HEK293 (cell line): ENCODE measurements at regions not wholly inside any gene's neighbourhood (a gene's known extent, or its start where the extent isn't known, plus 50 kb on each side); places are given as distances from the start of the nearest gene placed in this dataset.

Experiments
- CTCF ChIA-PET: fragments of 350-600 bp; formaldehyde crosslinking; extraction: SDS; loops from one replicate; lab custom pipeline; 2021; ENCODE audit warnings: antibody characterized with exemption; lab: Yijun Ruan, JAX
- POLR2A ChIA-PET: fragments of 300-600 bp; formaldehyde crosslinking; extraction: SDS; loops from one replicate; lab custom pipeline; 2020; ENCODE audit warnings: antibody characterized with exemption, inconsistent platforms; lab: Yijun Ruan, JAX
- H3K27ac ChIP-seq: fragments of 200-500 bp; sonication (Bioruptor generic); 2 replicates; pipeline ENCODE4 v1.5.1; 2014; ENCODE audit warnings: low read depth, low read length, control low read depth, inconsistent platforms; ENCODE audit errors: extremely low read depth
- H3K36me3 ChIP-seq, 2 experiments: fragments of 200-500 bp in 1 of 2; sonication (Bioruptor generic) in 1 of 2; 1 replicate in 1 of 2; 2 replicates in 1 of 2; pipeline ENCODE4 v1.5.1; 2014 to 2017; ENCODE audit warnings: inconsistent platforms in 2 of 2, low read length in 2 of 2; ENCODE audit not compliant: control insufficient read depth in 2 of 2, insufficient read depth in 1 of 2
- H3K4me1 ChIP-seq: fragments of 200-500 bp; sonication (Bioruptor generic); 2 replicates; pipeline ENCODE4 v1.5.1; 2014; ENCODE audit warnings: mild to moderate bottlenecking, low read length, inconsistent platforms; ENCODE audit not compliant: control insufficient read depth, insufficient read depth
- H3K4me3 ChIP-seq: 2 replicates; pipeline ENCODE4 v1.5.1; 2011; ENCODE audit warnings: low read depth, mild to moderate bottlenecking, control low read depth, low read length, moderate library complexity
- H3K9me3 ChIP-seq: fragments of 200-500 bp; sonication (Bioruptor generic); 2 replicates; pipeline ENCODE4 v1.5.1; 2014; ENCODE audit warnings: low read depth, low read length, inconsistent platforms; ENCODE audit not compliant: control insufficient read depth, insufficient read depth
- FEZF1 ChIP-seq: fragments of 450-650 bp; formaldehyde crosslinking; IDR thresholded peaks from 2 replicates; pipeline ENCODE4 v1.5.1; 2016; ENCODE audit warnings: missing biosample characterization, missing genetic modification characterization
- OSR2 ChIP-seq: fragments of 450-650 bp; formaldehyde crosslinking; IDR thresholded peaks from 2 replicates; pipeline ENCODE4 v1.5.1; 2016; ENCODE audit warnings: missing biosample characterization, missing genetic modification characterization
- TCF7L2 ChIP-seq: IDR thresholded peaks from 2 replicates; pipeline ENCODE4 v1.6.1; 2011; ENCODE audit warnings: low read depth, mild to moderate bottlenecking, inconsistent platforms, low read length, moderate library complexity, borderline replicate concordance
- YY2 ChIP-seq: fragments of 450-650 bp; formaldehyde crosslinking; IDR thresholded peaks from 2 replicates; pipeline ENCODE4 v1.5.1; 2016; ENCODE audit warnings: missing biosample characterization, missing genetic modification characterization
- ZFP69B ChIP-seq: fragments of 450-650 bp; formaldehyde crosslinking; IDR thresholded peaks from 2 replicates; pipeline ENCODE4 v1.5.1; 2016; ENCODE audit warnings: missing biosample characterization, missing genetic modification characterization
- ZNF112 ChIP-seq: fragments of 450-650 bp; formaldehyde crosslinking; IDR thresholded peaks from 2 replicates; pipeline ENCODE4 v1.5.0; 2017; ENCODE audit warnings: missing biosample characterization, missing genetic modification characterization
- ZNF174 ChIP-seq: fragments of 450-650 bp; formaldehyde crosslinking; IDR thresholded peaks from 2 replicates; pipeline ENCODE4 v1.5.0; 2017; ENCODE audit warnings: missing biosample characterization, mild to moderate bottlenecking, missing genetic modification characterization
- ZNF366 ChIP-seq: fragments of 450-650 bp; formaldehyde crosslinking; conservative IDR thresholded peaks from 2 replicates; pipeline ENCODE4 v1.5.1; 2016; ENCODE audit warnings: missing biosample characterization, missing genetic modification characterization
- ZNF530 ChIP-seq: fragments of 450-650 bp; formaldehyde crosslinking; IDR thresholded peaks from 2 replicates; pipeline ENCODE4 v1.5.1; 2016; ENCODE audit warnings: low read depth, missing biosample characterization, missing genetic modification characterization
- ZNF626 ChIP-seq: fragments of 450-650 bp; sonication (Bioruptor Pico); formaldehyde crosslinking; IDR thresholded peaks from 2 replicates; pipeline ENCODE4 v1.5.1; 2018; ENCODE audit warnings: missing biosample characterization, missing genetic modification characterization, inconsistent platforms
- TF ChIP-seq, protein P1 (sequence below): fragments of 450-650 bp; formaldehyde crosslinking; conservative IDR thresholded peaks from 2 replicates; pipeline ENCODE4 v1.5.1; 2016; ENCODE audit warnings: low read depth, missing biosample characterization, missing genetic modification characterization
- TF ChIP-seq, protein P2 (sequence below): fragments of 450-650 bp; formaldehyde crosslinking; IDR thresholded peaks from 2 replicates; pipeline ENCODE4; 2016; ENCODE audit warnings: missing biosample characterization, missing genetic modification characterization
- TF ChIP-seq, protein P3 (sequence below): fragments of 450-650 bp; IDR thresholded peaks from 2 replicates; pipeline ENCODE4 v1.5.1; 2018; ENCODE audit warnings: missing biosample characterization, missing genetic modification characterization
- TF ChIP-seq, protein P4 (sequence below): fragments of 450-650 bp; formaldehyde crosslinking; IDR thresholded peaks from 2 replicates; pipeline ENCODE4 v1.5.1; 2016; ENCODE audit warnings: missing biosample characterization, missing genetic modification characterization, borderline replicate concordance
- TF ChIP-seq, protein P5 (sequence below): fragments of 450-650 bp; formaldehyde crosslinking; IDR thresholded peaks from 2 replicates; pipeline ENCODE4 v1.5.1; 2016; ENCODE audit warnings: missing biosample characterization, missing genetic modification characterization, borderline replicate concordance
- TF ChIP-seq, protein P6 (sequence below): fragments of 450-650 bp; formaldehyde crosslinking; IDR thresholded peaks from 2 replicates; pipeline ENCODE4 v1.5.1; 2016; ENCODE audit warnings: missing biosample characterization, missing genetic modification characterization, low read depth
- TF ChIP-seq, protein P7 (sequence below): fragments of 450-650 bp; formaldehyde crosslinking; IDR thresholded peaks from 2 replicates; pipeline ENCODE4 v1.5.0; 2017; ENCODE audit warnings: missing biosample characterization, missing genetic modification characterization, borderline replicate concordance
- TF ChIP-seq, protein P8 (sequence below): fragments of 450-650 bp; formaldehyde crosslinking; IDR thresholded peaks from 2 replicates; pipeline ENCODE4 v1.5.1; 2017; ENCODE audit warnings: missing biosample characterization, missing genetic modification characterization

DNA sequence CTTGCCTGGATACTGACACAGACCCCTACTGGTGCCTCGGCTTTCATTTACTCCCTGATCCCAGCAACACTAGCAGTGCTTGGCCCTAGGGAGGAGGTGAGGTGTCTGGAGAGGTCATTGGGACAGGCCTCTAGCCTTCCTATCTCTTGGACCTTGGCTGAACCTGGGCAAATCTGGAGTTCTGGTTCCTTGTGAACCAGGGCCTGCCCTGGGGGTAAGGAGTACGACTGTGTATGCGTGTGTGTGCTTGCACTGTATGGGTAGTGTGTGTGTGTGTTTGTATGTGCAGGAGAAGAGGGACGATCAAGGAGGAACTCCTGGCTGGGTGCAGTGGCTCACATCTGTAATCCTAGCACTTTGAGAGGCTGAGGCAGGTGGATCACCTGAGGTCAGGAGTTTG, 252.7 kb upstream of the CSF3R start (continued):
- TF ChIP-seq, protein P1, sequence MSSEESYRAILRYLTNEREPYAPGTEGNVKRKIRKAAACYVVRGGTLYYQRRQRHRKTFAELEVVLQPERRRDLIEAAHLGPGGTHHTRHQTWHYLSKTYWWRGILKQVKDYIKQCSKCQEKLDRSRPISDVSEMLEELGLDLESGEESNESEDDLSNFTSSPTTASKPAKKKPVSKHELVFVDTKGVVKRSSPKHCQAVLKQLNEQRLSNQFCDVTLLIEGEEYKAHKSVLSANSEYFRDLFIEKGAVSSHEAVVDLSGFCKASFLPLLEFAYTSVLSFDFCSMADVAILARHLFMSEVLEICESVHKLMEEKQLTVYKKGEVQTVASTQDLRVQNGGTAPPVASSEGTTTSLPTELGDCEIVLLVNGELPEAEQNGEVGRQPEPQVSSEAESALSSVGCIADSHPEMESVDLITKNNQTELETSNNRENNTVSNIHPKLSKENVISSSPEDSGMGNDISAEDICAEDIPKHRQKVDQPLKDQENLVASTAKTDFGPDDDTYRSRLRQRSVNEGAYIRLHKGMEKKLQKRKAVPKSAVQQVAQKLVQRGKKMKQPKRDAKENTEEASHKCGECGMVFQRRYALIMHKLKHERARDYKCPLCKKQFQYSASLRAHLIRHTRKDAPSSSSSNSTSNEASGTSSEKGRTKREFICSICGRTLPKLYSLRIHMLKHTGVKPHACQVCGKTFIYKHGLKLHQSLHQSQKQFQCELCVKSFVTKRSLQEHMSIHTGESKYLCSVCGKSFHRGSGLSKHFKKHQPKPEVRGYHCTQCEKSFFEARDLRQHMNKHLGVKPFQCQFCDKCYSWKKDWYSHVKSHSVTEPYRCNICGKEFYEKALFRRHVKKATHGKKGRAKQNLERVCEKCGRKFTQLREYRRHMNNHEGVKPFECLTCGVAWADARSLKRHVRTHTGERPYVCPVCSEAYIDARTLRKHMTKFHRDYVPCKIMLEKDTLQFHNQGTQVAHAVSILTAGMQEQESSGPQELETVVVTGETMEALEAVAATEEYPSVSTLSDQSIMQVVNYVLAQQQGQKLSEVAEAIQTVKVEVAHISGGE (tag by site-specific recombination), result no peak
- TF ChIP-seq ZNF530 (tag by site-specific recombination) (no peak), FEZF1 (tag by site-specific recombination) (no peak), YY2 (tag by site-specific recombination) (no peak)

DNA sequence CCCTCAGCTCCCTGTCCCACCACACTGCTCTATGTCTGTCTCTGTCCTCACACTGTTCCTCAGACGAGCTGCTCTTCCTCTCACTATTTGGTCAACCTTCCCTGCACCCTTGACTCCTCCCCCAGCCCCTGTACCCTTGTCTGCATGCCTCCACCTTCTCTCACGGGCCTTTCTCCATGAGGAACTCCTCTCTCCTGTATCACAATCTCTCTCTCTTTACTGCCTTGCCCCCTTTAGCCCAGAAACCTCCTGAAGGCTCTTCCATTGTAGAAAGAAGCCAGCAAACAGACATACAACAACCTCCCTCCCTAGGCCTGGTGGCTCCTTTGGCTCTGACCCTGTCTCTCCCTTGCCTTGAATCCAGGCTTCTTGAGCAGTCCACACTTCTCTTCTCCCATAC, 251.6 kb upstream of the CSF3R start:
- no peak overlapping the region for H3K27ac ChIP-seq
- no peak overlapping the region for H3K4me3 ChIP-seq
- ChIA-PET POLR2A (no interaction called here), CTCF (interaction anchor here (1.3 kb wide), 1 partner anchor 30 kb away, joined by 3 read pairs; no protein-coding TSS in a partner anchor)
- H3K4me1 ChIP-seq, result no peaks in the 10 kb centered on the region
- H3K9me3 ChIP-seq, result no peaks in the 10 kb centered on the region
- H3K36me3 ChIP-seq, result no peaks in the 10 kb centered on the region
- TF ChIP-seq, protein P2, sequence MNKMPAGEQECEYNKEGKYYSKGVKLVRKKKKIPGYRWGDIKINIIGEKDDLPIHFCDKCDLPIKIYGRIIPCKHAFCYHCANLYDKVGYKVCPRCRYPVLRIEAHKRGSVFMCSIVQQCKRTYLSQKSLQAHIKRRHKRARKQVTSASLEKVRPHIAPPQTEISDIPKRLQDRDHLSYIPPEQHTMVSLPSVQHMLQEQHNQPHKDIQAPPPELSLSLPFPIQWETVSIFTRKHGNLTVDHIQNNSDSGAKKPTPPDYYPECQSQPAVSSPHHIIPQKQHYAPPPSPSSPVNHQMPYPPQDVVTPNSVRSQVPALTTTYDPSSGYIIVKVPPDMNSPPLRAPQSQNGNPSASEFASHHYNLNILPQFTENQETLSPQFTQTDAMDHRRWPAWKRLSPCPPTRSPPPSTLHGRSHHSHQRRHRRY (tag by site-specific recombination), result no peak
- TF ChIP-seq OSR2 (tag by site-specific recombination) (no peak), ZNF174 (tag by site-specific recombination) (no peak), TCF7L2 (no peak), ZNF626 (no peak), ZFP69B (tag by site-specific recombination) (no peak), ZNF366 (tag by site-specific recombination) (no peak), ZNF112 (tag by site-specific recombination) (no peak)
- TF ChIP-seq, protein P3, sequence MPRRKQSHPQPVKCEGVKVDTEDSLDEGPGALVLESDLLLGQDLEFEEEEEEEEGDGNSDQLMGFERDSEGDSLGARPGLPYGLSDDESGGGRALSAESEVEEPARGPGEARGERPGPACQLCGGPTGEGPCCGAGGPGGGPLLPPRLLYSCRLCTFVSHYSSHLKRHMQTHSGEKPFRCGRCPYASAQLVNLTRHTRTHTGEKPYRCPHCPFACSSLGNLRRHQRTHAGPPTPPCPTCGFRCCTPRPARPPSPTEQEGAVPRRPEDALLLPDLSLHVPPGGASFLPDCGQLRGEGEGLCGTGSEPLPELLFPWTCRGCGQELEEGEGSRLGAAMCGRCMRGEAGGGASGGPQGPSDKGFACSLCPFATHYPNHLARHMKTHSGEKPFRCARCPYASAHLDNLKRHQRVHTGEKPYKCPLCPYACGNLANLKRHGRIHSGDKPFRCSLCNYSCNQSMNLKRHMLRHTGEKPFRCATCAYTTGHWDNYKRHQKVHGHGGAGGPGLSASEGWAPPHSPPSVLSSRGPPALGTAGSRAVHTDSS, result no peak
- TF ChIP-seq, protein P4, sequence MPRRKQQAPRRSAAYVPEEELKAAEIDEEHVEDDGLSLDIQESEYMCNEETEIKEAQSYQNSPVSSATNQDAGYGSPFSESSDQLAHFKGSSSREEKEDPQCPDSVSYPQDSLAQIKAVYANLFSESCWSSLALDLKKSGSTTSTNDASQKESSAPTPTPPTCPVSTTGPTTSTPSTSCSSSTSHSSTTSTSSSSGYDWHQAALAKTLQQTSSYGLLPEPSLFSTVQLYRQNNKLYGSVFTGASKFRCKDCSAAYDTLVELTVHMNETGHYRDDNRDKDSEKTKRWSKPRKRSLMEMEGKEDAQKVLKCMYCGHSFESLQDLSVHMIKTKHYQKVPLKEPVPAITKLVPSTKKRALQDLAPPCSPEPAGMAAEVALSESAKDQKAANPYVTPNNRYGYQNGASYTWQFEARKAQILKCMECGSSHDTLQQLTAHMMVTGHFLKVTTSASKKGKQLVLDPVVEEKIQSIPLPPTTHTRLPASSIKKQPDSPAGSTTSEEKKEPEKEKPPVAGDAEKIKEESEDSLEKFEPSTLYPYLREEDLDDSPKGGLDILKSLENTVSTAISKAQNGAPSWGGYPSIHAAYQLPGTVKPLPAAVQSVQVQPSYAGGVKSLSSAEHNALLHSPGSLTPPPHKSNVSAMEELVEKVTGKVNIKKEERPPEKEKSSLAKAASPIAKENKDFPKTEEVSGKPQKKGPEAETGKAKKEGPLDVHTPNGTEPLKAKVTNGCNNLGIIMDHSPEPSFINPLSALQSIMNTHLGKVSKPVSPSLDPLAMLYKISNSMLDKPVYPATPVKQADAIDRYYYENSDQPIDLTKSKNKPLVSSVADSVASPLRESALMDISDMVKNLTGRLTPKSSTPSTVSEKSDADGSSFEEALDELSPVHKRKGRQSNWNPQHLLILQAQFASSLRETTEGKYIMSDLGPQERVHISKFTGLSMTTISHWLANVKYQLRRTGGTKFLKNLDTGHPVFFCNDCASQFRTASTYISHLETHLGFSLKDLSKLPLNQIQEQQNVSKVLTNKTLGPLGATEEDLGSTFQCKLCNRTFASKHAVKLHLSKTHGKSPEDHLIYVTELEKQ (tag by site-specific recombination), result no peak
- TF ChIP-seq, protein P5, sequence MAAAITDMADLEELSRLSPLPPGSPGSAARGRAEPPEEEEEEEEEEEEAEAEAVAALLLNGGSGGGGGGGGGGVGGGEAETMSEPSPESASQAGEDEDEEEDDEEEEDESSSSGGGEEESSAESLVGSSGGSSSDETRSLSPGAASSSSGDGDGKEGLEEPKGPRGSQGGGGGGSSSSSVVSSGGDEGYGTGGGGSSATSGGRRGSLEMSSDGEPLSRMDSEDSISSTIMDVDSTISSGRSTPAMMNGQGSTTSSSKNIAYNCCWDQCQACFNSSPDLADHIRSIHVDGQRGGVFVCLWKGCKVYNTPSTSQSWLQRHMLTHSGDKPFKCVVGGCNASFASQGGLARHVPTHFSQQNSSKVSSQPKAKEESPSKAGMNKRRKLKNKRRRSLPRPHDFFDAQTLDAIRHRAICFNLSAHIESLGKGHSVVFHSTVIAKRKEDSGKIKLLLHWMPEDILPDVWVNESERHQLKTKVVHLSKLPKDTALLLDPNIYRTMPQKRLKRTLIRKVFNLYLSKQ (tag by site-specific recombination), result no peak
- TF ChIP-seq, protein P6, sequence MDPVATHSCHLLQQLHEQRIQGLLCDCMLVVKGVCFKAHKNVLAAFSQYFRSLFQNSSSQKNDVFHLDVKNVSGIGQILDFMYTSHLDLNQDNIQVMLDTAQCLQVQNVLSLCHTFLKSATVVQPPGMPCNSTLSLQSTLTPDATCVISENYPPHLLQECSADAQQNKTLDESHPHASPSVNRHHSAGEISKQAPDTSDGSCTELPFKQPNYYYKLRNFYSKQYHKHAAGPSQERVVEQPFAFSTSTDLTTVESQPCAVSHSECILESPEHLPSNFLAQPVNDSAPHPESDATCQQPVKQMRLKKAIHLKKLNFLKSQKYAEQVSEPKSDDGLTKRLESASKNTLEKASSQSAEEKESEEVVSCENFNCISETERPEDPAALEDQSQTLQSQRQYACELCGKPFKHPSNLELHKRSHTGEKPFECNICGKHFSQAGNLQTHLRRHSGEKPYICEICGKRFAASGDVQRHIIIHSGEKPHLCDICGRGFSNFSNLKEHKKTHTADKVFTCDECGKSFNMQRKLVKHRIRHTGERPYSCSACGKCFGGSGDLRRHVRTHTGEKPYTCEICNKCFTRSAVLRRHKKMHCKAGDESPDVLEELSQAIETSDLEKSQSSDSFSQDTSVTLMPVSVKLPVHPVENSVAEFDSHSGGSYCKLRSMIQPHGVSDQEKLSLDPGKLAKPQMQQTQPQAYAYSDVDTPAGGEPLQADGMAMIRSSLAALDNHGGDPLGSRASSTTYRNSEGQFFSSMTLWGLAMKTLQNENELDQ (tag by site-specific recombination), result no peak
- TF ChIP-seq, protein P7, sequence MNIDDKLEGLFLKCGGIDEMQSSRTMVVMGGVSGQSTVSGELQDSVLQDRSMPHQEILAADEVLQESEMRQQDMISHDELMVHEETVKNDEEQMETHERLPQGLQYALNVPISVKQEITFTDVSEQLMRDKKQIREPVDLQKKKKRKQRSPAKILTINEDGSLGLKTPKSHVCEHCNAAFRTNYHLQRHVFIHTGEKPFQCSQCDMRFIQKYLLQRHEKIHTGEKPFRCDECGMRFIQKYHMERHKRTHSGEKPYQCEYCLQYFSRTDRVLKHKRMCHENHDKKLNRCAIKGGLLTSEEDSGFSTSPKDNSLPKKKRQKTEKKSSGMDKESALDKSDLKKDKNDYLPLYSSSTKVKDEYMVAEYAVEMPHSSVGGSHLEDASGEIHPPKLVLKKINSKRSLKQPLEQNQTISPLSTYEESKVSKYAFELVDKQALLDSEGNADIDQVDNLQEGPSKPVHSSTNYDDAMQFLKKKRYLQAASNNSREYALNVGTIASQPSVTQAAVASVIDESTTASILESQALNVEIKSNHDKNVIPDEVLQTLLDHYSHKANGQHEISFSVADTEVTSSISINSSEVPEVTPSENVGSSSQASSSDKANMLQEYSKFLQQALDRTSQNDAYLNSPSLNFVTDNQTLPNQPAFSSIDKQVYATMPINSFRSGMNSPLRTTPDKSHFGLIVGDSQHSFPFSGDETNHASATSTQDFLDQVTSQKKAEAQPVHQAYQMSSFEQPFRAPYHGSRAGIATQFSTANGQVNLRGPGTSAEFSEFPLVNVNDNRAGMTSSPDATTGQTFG (tag by site-specific recombination), result no peak
- TF ChIP-seq, protein P8, sequence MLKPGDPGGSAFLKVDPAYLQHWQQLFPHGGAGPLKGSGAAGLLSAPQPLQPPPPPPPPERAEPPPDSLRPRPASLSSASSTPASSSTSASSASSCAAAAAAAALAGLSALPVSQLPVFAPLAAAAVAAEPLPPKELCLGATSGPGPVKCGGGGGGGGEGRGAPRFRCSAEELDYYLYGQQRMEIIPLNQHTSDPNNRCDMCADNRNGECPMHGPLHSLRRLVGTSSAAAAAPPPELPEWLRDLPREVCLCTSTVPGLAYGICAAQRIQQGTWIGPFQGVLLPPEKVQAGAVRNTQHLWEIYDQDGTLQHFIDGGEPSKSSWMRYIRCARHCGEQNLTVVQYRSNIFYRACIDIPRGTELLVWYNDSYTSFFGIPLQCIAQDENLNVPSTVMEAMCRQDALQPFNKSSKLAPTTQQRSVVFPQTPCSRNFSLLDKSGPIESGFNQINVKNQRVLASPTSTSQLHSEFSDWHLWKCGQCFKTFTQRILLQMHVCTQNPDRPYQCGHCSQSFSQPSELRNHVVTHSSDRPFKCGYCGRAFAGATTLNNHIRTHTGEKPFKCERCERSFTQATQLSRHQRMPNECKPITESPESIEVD, result no peak
